GM21825 (cell line): ENCODE measurements at regions not wholly inside any gene's neighbourhood (a gene's known extent, or its start where the extent isn't known, plus 50 kb on each side); places are given as distances from the start of the nearest gene placed in this dataset.

Experiments used
- ATAC-seq: cut with Tn5 transposase; IDR thresholded peaks from one replicate; pipeline ENCODE4 v1.9.1; 2021; ENCODE audit warnings: mild to moderate bottlenecking, moderate library complexity; ENCODE audit not compliant: unreplicated experiment

DNA sequence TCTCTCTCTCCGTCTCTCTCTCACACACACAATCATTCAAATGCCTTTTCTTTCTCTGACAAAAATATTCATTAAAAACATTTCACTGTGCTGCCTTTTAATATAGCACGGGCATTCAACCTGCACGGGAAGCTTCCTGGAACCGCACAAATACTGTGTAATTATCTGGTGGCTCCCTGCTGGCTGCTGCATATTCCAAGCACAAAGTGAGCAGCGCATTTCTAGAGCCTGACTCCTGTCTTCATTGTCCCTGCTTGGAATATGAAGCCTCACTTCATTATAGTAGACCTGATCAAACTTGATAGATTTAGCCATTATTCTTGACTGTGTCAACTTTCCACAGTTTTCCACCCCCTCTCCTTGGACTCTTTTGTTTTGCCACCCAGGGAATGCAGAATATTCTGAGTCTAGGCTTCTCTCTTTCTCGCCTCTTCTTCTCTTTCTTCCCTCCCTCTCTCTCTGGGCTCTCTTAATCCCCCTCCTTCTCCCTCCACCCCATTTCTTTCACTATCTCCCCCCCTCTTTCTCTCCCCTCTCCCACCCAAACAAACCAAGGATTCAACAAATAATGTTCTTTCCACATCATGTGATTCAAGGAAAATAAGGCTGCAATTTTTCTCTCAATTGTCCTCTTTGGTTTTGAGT lies 672.1 kb upstream of the FANCL start:
- no peak for ATAC-seq

- no peak for ATAC-seq
Measured at GRCh38 chr2:58911877-58912276, 670.8 kb upstream of the FANCL start.

GRCh38 chr2:58908501-58909154 lies 667.5 kb upstream of the FANCL start:
- ATAC-seq = no peak

DNA sequence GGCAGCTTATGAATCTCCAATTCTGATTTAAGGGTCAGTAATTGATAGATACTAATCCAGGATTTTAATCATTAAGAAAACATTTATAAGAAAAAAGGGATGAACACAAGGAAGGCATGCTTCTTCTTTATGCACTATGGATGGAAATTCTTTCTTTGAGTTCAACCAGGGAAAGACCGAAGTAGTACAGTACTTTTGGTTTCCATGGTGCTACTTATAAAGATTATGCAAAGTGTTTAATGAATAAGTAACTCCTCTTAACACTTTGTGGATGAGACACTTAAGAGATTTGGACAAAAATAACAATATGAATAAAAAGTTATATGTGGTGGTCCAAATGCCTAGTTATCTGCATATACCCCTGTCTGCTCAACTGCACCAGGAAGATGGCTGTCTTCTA lies 666.5 kb upstream of the FANCL start:
- no peak for ATAC-seq

GRCh38 chr2:58906081-58906645 lies 665.0 kb upstream of the FANCL start:
- ATAC-seq = no peak

DNA sequence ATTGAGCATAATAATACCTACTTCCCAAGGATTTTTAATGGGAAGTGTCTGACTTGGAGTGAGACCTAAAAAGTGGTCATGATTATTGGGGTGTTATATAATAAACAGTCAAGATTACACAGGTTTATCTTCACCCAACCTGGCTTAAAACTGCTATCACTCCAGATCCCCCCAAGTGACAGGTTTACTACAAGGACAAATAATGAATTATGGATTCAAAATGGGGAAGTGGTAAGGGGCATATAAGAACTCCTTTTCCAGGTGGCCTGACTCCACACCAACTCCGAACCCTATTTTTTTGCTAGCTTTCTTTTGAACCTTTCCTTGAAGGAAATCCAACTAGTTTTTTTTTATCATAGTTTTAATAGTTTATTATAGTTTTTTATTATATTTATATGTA lies 663.0 kb upstream of the FANCL start:
- ATAC-seq = no peak

DNA sequence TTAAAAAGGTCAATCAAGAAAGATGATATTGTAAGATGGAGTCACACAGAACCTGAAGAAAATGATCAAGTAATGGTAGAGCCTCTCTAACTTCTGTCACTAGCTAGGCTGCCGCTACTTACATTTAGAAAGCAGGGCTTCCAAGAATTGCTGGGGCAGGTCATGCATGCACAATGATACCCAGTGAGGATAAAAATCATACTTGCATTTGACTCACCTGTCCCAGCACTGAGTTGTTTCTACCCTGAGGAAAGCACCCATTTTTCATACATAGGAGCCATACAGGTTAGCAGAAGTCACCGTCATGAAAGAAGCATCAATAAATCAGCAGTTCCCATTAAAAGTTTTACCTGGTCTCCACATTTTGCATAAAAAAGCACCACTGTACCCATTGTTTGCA lies 662.3 kb upstream of the FANCL start:
- ATAC-seq = no peak

- ATAC-seq = no peak
Measured at GRCh38 chr2:58900246-58901027, 659.3 kb upstream of the FANCL start.

DNA sequence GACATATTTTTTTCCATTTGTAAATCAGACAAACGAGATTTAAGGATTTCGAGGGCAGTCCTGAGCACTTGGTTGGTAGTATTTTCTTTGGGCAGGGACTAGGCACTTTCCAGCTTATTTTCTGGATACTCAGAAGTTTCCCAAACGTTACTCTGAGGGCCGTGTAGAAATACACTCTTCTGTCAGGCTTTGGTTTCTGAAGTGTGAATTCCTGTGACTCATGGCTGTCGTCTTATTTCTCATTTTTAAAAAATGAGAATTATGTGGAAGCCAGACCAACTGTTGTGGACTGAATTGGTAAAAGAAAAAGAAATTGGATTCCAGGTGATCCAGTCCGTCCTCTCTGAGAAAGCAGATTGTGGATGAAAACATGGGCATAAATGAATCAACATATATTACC lies 658.6 kb upstream of the FANCL start:
- ATAC-seq = no peak

DNA sequence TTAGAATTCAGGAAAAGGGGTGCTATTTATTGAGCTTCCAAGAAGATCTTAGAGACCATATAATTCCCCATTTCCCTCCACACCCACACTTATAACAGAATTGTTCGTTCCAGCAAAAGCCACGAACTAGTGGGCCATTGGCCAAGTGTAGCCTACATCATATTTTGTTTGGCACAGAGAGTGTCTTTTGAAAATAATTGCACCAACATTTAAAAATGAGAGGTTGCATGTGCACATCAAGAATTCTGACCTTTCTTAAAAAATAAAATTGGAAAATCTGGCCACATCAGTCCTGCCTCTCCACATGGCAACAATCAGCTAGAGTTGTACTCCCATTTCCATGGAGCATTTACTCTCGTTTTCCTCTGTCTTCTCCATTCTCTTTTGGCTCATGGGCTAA lies 655.5 kb upstream of the FANCL start:
- ATAC-seq = no peak

- ATAC-seq = no peak
Measured at GRCh38 chr2:58895857-58896256, 654.7 kb upstream of the FANCL start.

DNA sequence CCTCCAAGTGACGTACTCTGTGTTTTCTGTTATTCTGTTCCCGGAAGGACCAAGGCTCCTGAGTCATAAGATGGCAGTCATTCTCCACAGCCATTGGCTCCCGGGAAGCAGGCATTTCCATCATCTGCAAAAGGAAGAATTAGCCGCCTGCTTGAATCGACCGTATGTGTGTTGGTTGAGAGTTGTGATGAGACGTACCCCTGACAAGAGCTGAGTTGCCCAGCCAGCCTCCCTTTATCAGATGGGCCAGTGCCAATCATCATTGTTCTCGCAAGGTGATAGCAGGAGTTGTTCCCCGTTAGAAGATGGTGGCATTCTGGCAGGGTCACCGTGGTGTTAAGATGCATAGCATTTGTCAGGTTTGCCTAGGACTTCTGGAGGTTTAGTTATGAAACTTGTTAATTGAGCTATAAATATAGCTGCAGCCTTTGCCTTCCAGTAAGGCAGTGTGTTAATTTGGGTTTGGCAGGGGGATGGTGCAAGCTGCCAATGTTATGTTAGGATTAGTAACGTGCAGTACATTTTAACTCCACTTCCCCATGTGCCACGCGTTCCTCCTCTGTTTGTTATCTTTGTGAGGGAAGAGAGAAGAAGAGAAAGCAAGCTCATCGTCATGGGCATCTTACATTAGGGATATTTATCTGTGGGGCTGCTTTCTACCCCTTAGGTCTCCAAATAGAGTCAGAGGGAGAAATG lies 652.7 kb upstream of the FANCL start:
- ATAC-seq = no peak

- no peak for ATAC-seq
Measured at GRCh38 chr2:58891828-58892377, 650.8 kb upstream of the FANCL start.

GRCh38 chr2:58890865-58891525 lies 649.9 kb upstream of the FANCL start:
- ATAC-seq = no peak

DNA sequence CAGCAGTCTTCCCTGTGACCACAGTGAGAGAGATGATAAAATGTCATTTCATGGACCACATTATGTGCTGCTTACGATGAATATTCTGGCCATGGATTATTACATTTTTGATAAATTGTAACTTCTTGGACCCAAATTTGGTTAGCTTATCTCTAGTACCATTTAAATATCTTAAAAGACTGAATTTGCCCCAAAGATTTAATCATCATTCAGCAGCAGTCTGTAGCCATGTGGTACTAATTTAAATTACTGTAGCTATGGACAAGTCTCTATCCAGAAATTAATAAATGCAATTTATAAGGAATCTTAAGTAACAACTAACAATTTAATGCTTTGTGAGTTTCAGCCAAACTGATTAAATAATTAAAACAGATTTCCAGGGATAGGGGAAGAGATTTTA lies 644.9 kb upstream of the FANCL start:
- ATAC-seq = no peak

GRCh38 chr2:58879834-58880233 lies 638.7 kb upstream of the FANCL start:
- ATAC-seq = no peak

- ATAC-seq = no peak
Measured at GRCh38 chr2:58878778-58879177, 637.7 kb upstream of the FANCL start.

DNA sequence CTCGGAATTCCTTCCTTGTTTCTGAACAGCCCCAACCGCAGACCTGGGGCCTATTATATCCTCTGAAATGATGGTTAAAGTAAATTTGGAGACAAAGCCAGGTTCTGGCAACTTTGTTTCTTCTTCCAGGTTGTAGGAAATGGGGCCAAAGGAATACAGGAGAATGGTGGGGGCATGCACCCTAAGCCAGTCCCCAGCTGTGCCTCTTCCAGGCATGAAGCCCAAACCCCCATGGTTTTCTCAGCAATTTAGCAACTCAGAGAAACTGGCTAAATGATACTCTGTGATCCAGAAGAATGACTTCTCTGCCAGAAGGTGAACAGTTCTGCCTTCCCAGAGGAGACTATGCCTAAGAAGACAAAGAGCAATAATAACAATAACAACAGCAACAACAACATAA lies 635.0 kb upstream of the FANCL start:
- no peak for ATAC-seq

DNA sequence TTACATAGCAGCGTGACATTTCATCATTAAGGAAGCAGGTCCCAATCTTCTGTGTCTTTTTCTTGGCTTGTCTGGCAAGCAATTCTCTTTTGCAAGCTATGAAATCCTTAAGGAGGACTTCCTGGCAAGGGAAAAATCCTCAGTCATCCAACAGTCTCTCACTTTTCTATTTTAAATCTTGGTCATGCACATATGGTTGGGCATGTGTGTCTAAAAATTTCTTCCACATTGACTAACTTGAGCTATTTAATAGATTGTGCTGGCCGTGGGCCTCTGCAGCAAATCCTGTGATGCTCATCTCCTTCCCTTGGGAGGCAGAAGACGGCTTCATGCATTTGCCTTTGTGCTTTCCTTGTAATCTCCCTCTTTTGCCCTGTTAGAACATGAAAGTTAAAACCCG lies 634.3 kb upstream of the FANCL start:
- ATAC-seq = no peak

GRCh38 chr2:58871469-58872142 lies 630.5 kb upstream of the FANCL start:
- ATAC-seq = no peak
